Stimulated activated naive CD8-positive, alpha-beta T cell treated with anti-CD3 and anti-CD28 coated beads, Interleukin-15, Interleukin-2, amounts not matched to agents 100 U/mL and 50 U/mL, for 24 hours (primary cell): ENCODE measurements at regions not wholly inside any gene's neighbourhood (a gene's known extent, or its start where the extent isn't known, plus 50 kb on each side); places are given as distances from the start of the nearest gene placed in this dataset.
"Not testable (repeated sequence)": the region's sequence is repeated elsewhere in the genome, so short reads cannot be mapped to it uniquely, and the experiment has no call there.

Experiments
- ATAC-seq: fragments of 150-1000 bp; cut with Tn5 transposase; one replicate; pipeline ENCODE4 v1.10.0; 2021
- DNase-seq: peaks from one replicate; pipeline ENCODE4 v3.0.0; 2021

- ATAC-seq (no peak), DNase-seq (no peak)
Measured at GRCh38 chr1:114269539-114269938, 115.9 kb upstream of the SYT6 start.

DNA sequence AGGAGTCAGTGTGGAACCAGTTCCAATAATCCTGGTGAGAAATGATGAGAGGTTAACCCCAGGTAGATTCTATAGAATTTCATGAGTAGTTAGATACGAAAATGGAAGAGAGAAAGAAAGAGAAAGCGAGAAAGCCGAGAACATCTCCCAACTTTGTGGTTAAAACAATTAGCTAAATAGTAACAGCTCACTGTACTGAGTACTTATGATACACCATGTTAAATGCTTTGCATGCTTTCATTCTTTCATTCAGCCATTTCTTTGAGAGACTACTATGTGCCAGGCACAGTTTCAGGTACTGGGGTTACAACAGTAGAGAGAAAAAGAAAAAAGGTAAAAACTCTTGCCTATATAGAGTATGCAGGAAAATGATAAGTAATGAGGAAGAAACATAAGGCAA lies 109.7 kb upstream of the SYT6 start:
- no peak for ATAC-seq
- no peak for DNase-seq

GRCh38 chr1:114262337-114262736 lies 108.7 kb upstream of the SYT6 start:
- DNase-seq (no peak), ATAC-seq (no peak)

DNA sequence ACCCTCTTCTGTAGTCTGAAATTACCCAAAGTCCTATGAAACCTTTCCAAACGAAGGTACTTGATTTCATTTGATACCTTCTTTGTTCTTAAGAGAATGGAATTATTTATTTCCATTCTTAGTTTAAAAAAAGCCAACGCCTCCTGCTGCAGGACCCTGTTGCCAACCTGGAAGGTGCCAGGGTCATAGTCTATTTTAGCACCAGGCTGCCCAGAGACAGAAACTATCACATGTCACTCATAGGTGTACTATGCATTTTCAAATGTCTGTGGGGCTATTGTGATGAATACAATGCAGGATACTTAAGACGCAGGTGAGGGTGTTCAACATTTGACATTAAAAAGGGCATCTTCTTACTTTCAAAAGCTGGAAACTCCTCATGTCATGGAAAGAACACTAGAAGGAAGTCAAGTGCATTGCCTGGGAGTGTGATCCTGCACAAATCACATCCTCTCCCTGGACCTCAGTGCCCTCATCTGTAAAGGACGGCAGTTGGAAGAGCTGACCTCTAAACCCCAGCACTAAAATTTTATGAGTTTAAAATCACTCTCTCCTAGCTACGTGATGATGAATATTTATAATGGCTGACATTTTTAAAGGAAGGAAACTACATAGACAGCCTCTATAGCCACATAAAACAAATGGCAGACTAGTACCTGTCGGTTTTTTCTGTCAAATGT lies 107.3 kb upstream of the SYT6 start:
- ATAC-seq = no peak

DNA sequence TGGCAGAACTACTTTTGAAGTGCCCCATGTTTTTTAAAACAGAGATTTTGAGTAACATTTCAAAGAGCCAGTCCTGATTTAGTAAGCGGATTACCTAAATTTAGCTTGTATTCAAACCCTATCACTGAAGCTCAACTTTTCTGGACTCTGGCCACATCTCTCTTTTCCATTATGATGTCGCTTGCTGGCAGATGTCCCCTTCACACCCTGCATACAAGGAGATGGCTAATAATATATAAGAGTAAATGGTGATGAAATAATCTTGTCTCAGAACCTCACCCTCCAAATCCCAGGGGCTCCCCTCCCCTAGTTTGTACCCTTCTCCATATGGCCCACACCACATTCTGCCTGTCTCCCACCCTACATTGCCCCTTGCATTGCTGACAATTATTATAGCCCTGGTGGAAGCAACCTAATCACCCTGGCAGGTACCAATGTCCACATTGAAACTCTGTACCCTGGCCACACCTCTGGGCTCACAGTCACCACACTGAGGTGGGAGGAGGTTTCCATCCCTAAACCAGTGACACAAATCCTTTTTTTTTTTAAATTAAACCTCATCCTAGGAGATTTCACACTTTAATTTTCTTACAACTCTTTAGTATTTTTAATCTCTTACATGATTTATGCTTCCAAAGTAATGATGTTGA lies 106.0 kb upstream of the SYT6 start:
- DNase-seq (no peak), ATAC-seq (no peak)

More for the DNA sequence above, 107.3 kb upstream of the SYT6 start:
- DNase-seq = no peak

GRCh38 chr1:114258633-114259032 lies 105.0 kb upstream of the SYT6 start:
- no peak for ATAC-seq
- no peak for DNase-seq

- no peak for DNase-seq
Measured at GRCh38 chr1:114258074-114258473, 104.4 kb upstream of the SYT6 start.

GRCh38 chr1:114257554-114257953 lies 103.9 kb upstream of the SYT6 start:
- no peak for ATAC-seq
- no peak for DNase-seq

More at GRCh38 chr1:114258074-114258473, 104.4 kb upstream of the SYT6 start:
- no peak for ATAC-seq

DNA sequence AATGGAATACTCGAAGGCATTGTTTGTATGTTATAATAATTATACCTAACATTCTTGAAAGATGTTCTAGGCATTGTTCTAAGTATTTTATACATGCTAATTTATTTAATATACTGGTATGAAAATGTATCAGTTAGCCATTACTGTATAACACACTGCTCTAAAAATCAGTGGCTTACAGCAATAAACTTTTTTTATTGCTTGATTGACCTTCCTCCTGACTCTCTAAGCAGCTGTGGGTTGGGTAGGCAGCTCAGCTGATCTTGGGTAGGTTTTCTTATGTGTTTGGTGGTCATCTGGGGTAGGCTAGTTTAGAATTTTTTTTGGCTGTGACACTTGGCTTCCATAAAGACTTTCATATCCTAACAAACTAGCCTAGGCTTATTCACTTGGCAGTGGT lies 100.2 kb upstream of the SYT6 start:
- ATAC-seq = no peak

DNA sequence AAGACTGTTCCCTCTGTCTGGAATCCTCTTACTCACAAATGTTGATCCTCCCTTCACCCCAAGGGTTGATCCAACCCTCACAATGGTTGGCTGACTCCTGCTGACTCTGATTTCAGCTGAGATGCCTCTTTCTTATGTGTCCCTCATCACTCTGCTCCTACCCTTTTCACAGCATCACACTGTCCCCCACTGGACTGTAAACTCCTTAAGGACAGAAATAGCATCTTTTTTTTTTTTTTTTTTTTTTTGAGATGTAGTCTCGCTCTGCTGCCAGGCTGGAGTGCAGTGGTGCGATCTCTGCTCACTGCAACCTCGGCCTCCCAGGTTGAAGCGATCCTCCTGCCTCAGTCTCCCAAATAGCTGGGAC lies 97.9 kb upstream of the SYT6 start:
- ATAC-seq = no peak

More for the DNA sequence above, 100.2 kb upstream of the SYT6 start:
- no peak for DNase-seq

GRCh38 chr1:114250683-114251572 lies 97.3 kb upstream of the SYT6 start:
- no peak for DNase-seq

More for the DNA sequence above, 97.9 kb upstream of the SYT6 start:
- DNase-seq = no peak

GRCh38 chr1:114249691-114250090 lies 96.0 kb upstream of the SYT6 start:
- no peak for ATAC-seq

More at GRCh38 chr1:114250683-114251572, 97.3 kb upstream of the SYT6 start:
- ATAC-seq = no peak

GRCh38 chr1:114248162-114248561 lies 94.5 kb upstream of the SYT6 start:
- no peak for DNase-seq

More at GRCh38 chr1:114249691-114250090, 96.0 kb upstream of the SYT6 start:
- no peak for DNase-seq

GRCh38 chr1:114242531-114243210 lies 89.0 kb upstream of the SYT6 start:
- DNase-seq, ATAC-seq: not testable (repeated sequence)

More at GRCh38 chr1:114248162-114248561, 94.5 kb upstream of the SYT6 start:
- ATAC-seq = no peak

DNA sequence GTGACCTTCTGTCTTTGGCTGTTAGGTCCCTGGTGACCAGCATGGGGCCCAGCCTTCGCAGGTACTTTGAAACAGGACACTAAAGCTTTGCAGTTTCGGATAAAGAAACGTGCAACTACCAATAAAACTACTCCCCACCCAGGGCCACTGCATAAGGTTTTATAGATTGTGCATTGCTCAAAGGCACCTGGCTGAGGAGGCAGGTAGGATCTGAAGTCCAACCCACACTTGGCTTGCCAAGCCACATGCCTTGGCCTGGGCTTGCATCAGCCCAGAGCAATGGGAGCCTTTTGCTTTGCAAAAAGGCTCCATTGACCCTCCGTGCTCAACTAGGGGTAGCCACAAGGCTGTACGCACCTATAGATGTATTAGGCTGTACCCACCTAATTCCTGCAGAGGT lies 84.4 kb upstream of the SYT6 start:
- no peak for DNase-seq
- no peak for ATAC-seq

DNA sequence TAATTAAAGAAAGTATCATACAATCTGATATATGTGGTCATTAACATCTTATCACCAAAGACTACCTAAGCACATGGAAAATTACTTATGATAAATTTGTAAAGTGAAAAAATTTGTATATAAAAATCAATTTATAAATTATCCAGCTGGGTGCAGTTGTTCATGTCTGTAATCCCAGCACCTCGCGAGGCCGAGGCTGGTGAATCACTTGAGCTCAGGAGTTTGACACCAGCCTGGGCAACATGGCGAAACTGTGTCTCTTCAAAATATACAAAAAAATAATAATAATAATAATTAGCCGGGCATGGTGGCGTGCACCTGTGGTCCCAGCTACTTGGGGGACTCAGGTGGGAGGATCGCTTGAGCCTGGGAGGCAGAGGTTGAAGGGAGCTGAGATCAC lies 82.8 kb upstream of the SYT6 start:
- ATAC-seq (no peak), DNase-seq (no peak)

GRCh38 chr1:114235960-114236359 lies 82.3 kb upstream of the SYT6 start:
- DNase-seq (no peak), ATAC-seq (no peak)

DNA sequence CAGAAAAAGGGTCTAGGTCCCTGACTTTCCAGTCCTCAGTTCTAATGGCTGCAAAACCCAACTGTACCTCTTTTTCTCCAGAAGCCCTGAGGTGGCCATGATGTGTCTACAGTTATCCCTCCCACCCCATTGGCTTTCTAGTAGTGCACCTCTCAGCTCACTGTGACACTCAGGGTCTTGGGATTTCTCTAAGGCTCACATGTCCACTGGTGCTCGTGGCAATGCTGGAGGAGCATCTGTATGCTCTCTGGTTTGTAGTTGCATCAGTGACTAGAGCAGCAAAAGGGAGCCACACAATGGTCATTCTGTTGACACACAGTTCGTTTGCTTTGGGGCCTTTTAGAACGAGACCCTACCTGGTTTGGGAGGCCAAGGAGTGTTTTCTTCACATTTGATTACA lies 81.6 kb upstream of the SYT6 start:
- DNase-seq (no peak), ATAC-seq (no peak)

DNA sequence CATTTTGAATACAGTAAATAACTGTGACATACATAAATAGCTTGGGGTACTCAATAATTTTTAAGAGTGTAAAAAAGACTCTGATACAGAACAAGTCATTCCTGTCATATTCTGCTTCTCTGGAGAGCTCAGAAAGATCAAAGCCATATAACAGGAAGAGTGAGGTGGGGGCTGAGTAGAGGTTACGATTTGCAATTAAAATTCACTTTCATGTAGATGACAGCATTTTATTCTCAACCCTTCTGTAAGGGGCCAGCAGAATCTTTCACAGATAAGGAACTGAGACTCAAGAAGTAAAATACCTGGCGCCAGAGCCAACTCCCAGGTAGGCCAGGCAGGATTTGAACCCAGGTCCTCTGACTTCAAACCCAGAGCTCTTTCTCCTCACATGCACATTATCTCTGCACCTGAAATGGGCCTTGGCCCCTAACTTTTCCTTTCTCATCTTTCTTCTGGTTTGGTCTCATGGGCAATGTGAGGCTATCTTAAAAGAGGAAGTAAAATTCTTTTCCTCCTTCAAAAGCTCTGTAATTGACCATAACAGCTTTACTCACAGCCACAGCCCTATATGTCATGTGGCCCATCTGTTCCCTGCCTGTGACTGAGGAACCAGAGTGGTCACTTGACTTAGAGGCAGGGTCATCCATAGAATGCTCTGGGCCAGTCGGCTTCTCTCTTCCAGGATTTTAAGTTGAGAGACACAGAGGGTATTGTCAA lies 80.9 kb upstream of the SYT6 start:
- ATAC-seq (no peak), DNase-seq (no peak)

DNA sequence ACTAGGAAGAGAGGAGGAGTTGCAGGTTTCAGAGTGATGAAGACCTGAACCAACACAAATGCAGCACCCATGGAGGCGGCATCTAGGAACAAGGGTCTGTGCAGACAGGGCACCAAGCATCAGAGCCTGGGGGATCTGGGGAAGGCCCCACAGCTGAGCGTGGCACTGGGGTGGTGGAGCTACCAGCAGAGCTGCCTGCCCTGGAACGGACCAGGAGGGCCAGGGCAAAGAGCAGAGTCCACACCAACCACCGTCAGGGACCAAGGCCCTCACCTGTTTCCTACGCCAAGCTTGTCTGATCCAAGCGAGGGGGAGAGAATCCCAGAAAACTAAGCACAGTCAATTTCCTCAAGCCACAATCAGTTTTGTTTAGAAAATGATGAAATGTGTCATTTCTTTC lies 79.0 kb upstream of the SYT6 start:
- ATAC-seq (no peak), DNase-seq (no peak)

DNA sequence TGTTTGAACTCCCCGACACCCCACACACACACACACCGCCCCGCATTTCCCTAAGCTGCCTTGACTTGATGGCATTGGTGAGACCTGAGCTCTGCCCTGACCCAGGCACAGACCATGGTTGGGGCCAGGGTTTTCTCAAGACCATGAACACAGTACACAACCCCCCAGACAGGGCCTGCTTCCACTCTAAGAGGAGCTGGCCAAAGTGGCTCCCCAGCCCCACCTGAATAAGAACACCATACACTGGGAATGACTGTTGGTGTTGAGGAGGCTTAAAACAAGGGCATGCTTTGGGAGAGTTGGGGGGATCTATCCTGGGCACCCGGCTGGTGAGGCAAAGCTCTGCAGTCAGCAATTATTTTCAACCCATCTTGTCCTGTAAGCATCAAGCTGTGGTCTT lies 77.6 kb upstream of the SYT6 start:
- DNase-seq (no peak), ATAC-seq (no peak)

DNA sequence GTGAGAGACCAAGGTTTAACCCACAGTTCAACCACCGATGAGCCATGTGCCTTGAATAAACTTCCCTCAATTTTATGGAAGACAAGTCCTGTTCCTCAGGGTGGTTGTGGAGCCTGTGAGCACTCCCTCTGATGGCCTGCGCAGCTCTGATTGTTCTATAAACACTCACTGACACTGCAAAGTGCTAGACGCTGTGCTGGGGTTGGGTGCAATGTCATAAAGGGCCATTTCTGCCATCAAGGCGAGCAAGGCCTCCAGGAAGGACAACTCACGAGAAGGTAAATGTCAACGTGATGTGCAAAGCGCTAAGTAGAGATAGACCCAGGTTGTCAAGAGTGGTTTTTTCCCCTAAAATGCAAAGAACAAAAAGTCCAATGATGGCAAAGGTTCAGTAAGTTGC lies 75.7 kb upstream of the SYT6 start:
- no peak for DNase-seq
- no peak for ATAC-seq
